Fibroblast of gingiva (primary cell): ENCODE measurements at regions not wholly inside any gene's neighbourhood (a gene's known extent, or its start where the extent isn't known, plus 50 kb on each side); places are given as distances from the start of the nearest gene placed in this dataset.
"Not testable (repeated sequence)": the region's sequence is repeated elsewhere in the genome, so short reads cannot be mapped to it uniquely, and the experiment has no call there.

Experiments used
- DNase-seq: peaks from one replicate; pipeline ENCODE4 v3.0.0-alpha.2; 2011; ENCODE audit warnings: low read depth

DNA sequence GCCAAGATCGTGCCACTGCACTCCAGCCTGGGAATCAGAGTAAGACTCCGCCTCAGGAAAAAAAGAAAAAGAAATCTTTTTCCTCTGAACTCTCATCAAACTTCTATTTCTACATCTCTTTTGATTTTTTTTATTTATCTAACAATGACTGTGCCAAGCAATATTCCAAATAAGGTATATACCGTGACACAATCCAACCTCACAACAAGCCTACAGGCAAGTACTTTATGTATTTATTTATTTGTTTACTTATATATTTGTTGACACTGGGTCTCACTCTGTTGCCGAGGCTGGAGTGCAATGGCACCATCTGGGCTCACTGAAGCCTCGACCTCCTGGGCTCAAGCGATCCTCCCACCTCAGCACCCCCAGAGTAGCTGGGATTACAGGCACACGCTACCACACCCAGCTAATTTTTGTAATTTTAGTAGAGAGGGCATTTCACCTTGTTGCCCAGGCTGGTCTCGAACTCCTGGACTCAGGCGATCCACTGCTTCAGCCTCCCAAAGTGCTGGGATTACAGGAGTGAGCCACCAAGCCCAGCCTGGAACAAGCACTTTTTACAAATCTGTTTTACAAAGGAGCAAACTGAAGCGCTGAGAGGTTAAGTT lies 94.9 kb upstream of the CHD2 start:
- peak; percentile 14 for DNase-seq

DNA sequence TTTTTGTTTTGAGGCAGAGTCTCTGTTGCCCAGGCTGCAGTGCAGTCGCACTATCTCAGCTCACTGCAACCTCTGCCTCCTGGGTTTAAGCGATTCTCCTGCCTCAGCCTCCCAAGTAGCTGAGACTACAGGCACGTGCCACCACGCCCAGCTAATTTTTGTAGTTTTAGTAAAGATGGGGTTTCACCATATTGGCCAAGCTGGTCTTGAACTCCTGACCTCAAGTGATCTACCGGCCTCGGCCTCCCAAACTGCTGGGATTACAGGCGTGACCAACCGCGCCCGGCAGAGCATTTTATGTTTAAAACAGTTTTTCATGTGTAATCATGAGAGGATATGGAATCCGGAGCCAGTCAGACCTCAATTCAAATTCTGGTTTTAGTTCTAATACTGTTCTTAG lies 94.0 kb upstream of the CHD2 start:
- not testable (repeated sequence) for DNase-seq

DNA sequence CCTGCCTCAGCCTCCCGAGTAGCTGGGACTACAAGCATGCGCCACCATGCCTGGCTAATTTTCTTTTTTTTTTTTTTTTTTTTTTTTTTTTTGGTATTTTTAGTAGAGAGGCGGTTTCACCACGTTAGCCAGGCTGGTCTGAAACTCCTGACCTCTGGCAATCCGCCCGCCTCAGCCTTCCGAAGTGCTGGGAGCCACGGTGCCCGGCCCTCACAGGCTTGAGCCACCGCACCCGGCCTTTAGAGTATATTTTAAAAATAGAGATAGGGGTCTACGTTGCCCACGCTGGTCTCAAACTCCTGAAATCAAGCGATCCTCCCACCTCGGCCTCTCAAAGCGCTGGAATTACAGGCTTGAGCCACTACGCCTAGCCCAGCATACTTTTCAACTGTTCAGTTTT lies 93.4 kb upstream of the CHD2 start:
- DNase-seq, result no peak

DNA sequence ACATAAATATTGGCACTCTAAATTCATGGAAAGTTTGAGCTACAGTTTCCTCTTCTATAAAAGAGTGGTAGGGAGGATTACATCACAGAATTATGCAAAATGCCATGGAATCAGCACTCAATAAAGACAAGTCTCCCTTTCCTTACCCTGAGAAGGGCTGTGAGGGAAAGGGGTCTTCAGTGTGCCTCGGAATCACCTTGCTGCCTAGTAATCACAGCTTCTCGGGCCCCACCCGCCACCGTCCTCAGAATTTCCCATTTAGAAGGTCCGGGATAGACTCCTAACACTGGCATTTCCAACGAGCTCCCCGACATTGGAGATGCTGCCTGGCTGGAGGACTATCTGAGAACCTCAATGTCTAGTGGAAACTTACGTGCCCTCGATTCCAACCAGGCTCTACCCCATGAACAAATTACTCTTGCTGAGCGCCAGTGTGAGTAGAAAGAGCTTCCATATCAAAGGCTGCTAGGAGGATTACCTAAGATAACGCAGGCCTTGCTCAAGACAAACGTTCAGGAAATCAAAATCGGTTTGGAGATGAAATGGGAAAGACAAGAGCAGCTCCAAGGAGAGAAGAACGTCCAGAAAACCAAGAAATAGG lies 92.1 kb upstream of the CHD2 start:
- DNase-seq, result no peak

DNA sequence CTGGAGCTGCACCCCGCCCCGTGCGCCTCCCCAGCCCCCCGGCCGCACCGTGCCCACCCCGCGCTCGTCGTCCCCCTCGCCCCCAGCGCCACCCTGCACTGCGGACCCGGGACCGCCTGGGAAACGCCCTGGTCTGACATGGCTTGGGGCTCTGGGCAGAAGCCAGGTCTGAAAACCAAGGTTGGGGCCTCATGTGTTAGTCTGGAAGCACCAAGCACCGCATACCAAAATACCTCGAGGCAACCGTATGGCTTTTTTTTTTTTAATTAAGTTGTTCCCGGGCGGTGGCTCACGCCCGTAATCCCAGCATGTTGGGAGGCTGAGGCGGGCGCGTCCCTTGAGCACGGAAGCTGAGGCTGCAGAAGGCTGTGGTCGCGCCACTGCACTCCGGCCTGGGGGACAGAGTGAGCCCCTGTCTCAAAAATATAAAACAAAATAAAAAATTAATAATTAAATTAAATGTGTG lies 91.5 kb upstream of the CHD2 start:
- DNase-seq, result peak; percentile 58

DNA sequence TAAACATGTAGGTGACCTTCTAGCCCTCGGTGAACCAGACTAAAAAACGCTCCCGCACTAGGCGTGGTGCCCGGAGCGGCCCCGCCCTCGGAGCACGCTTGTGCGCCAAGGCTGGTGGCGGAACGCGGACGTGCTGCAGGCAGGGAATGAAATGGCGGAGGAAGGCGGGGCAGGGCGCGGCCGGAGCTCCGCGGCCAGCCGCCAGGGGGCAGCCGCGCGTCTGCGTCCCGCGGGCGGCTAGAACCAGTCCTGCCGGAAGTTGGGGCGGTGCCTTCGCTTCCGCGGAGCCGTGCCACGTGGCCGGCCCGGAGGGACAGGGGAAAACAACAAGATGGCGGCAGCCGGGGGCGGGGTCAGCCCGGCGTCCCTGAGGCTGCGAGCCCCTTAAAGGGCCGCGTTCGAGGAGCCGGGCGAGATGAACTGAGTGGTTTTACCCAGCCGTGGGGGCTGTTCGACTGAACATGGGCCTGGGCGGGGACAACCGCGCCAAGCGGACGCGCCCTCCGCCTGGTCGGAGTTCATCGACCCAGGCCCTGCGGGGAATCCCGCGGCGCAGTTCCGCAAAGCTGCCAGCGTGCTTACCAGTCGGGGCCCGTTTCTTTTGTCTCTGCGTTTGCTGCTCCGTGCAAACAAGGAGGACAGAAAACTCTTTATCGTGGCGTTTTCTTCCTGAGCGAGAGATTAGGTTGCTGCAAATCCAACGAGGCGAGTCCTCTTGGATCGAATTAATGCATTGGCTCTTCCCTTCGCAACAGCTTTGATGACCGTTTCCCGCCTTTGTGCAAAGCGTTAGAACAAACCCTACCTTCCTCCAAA lies 90.9 kb upstream of the CHD2 start:
- DNase-seq, result peak; percentile 96

DNA sequence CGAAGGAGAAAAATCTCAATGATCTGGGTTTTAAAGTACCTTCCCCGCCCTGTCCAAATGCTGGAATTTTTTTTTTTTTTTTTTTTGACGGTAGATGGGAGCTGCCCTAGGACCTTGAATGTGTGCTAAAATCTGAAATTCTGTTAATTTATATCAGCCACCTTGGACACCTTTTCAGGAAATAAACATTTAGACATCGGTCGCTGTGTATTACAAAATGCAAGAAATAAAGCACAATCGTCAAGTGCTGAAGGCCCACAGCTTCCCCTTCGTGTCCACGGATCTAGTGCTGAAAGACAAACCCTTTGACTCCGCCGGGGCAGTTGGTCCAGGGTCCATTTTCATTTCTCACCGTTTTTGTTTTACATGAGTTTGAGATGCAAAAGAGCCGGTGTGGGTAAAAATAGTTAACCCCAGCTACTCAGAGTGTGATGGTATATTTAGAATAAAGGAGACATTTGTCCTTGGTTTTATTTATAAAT lies 90.2 kb upstream of the CHD2 start:
- peak; percentile 48 for DNase-seq

DNA sequence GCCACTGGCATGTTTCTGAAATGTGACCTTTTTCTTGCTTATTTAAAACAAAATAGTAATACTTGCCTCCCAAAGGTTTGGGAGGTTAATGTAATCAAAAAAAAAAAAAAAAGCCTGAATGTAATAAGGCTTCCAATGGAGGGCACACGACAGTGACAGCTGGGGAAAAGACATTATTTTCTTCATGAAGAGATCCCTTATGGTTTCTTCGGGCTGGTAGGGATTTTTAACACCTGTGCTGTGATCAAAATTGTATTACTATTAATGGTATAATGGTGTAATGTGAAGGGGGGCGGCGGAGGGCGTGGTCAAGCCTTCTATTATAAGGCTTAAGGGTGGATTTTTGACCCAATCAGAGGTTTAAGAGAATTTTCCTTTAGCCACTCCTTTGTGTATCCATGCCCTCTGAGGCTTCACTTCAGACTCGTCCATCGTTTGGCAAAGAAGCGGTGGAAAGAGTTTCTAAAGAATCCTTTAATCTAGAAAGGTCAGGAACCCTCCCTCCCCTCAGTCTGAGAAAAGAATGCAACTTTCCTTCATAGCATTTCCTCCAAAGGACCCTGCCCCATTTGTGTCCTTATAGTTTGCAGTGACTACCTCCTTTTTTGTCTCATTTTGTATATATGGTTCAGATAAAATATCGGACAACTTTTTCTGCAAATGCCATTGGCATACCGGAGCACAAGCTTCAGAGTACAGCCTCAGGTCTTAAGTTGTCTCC lies 89.5 kb upstream of the CHD2 start:
- DNase-seq, result peak; percentile 69

DNA sequence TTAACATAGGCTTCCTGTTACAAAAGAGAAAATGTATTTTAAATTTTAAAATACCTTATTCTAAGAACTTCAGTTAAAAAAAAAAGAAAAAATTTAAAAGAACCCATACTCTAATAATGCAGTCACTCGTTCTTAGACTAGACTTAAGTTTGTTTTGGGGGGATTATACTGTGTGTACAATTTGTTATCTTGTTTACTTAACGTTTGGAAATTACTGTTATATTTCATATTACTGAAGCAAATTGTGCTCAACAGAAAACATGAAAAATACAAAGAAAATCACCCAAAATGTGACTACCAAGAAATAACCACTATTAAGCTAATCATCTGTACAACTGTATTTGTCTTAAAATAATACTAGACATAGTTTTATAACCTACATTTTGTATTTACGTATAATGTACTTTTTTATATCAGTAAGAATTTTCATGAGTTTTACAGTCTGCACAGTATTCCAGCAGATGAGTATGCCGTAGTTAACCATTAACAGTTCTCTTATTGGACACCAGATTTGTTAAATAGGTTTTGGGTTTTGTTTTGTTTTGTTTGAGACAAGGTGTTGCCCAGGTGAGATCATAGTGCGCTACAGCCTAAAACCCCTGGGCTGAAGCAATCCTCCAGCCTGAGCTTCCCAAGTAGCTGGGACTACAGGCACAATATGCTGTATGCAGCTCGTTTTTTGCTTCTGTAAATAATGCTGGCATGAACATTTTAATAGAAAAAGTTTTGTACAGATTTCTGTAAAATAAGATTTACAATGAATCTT lies 88.8 kb upstream of the CHD2 start:
- no peak for DNase-seq

DNA sequence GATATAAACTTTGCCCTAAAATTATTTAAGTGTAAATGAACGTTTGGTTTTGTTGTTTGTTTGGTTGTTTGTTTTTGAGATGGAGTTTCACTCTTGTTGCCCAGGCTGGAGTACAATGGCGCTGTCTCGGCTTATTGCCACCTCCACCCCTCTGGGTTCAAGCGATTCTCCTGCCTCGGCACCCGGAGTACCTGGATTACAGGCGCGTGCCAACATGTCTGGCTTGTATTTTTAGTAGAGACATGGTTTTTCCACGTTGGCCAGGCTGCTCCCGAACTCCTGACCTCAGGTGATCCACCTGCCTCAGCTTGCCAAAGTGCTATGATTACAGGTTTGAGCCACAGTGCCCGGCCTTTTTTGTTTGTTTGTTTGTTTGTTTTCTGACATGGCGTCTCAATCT lies 87.9 kb upstream of the CHD2 start:
- no peak for DNase-seq

DNA sequence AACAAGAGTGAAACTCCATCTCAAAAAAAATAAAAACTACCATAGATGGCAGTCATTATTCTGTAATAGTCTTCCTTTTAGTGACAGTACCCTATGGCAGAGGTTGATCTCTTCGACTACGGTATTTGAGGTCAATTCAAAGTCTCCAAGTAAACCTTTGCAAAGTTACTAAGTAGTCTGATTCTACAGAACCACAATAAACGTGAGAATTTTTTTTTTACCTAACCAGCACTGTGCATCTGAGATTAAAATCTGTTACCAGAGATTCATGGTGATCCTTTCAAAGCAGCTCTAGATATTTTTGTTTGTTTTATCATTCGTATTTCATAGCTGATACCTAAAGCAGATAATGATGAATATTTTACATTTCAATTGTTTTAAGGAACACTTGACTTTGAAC lies 86.6 kb upstream of the CHD2 start:
- no peak for DNase-seq

DNA sequence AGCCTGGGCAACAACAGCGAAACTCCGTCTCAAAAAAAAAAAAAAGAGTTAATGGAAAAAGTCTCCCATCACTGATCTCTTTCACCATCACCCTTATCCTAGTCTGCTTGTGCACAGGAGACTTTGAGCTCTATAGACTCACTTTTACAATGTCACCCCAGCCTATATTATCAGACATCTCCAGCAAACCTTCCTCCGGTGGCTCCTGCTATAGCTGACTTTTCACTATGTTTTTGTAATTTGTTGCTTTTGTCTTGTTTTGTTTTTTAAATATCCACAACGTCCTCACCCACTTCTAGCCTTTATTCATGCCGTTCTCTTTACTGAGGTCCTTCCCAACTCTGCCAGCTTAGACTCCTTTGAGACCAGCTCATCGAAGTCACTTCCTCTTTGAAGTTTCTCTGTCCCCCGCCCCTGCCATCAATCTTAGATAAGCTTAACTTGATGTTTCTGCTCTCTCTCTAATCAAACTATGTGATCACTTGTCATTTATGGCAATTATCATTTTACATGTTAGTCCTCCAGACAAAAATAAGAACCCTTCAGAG lies 82.7 kb upstream of the CHD2 start:
- no peak for DNase-seq

DNA sequence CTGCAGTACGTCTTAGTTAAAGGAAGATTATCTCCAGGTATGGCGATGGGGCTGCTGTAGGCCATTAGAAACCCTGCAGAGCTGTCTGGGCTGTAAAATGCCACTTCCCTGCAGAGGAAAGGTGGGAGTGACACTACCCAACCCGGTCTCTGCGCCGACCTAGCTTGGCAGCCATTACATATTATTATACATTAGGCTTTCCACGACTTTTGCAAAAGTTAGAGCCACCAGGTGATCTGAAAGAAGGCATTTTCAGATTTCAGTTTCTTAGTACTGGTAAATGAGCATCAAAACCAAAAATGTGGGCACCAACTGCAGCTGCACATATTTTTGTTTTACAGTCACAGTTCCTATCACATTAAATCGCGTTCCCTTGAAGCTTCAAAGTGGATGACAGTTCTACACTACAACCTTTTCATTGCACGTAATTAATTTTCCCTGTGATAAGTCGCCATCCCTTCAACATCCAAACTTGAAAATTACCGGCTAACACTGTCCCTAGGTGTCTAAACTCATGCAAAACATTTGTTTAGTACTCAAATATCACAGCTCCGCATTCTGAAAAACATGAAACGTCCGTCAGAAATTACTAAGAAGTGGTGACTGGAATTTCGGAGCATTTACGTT lies 81.4 kb upstream of the CHD2 start:
- no peak for DNase-seq

DNA sequence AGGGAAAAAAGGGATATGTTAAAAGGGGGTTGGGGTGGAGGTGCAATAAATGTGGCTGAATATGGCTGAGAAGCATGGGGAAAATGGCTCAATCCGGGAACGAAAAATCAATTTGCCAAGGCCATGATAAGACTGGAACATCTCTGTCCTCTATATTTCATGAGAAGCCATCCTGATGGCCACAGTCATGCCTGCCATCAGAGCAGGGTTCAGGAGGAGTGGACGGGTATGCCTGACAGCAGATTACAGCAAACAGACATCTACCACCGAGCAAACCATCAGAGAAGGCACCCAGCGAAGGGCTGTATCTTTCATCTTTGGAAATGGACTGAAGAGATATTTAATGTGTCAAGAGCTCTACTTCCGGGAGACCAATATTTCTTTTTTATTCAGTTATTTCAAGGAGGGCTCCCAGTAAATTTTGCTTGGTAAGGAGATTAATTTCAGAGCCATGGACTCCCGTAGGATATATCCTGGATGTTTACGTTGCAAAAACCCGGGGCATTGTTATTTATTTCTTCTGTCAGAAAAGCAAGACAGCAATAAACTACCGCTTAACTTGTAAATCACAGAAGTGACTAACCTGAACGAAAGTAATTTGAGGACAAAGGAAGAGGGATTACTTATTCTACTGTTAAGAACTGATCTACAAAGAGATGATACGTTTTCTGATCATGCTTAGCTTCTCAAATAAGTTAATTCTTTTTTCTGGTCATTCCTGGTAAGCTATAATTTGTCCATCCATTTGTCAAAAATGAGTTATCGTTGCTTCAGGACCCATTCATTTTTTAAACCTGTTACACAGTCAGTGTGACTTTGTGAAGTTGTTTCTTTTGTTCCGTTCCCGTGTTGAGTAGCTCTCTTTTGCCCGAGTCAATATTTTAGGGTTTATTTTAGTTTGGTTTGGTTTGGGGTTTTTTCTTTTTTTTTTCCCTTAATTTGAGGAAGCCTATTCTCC lies 80.6 kb upstream of the CHD2 start:
- DNase-seq, result no peak

DNA sequence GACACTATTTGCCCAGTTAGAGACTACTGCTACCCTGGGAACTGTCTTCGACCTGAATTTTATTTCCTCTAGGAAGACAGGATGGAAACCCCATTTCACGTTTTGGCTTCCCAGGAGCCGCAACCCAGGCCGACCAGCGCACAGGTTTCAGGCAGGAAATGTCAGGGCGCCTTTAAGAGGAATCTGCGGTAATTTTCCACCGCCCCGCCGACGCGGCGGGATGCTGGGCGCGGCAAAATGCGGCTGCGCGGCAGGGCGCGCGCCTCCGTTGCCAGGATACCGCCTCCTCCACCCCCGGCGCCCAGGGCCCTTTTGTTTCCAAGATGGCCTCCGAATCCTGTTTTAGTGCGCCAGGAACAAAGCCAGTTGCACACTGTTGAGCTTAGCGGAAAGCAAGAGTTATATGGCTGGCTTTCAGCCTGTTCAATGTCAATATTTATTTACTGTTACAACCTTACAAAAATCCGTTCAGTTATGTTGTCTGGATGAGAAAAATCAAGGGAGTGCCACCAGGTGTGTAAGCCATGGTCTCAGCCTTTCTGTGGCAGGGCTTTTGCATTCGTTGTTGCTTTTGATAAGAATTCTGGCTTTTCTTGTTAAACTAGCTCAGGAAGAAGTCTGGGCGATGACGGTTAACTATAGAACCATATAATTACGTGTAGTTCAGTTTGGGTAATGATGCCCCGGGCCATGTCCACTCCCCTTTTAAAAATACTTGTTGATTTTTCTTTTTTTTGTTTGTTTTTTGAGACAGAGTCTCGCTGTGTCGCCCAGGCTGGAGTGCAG lies 79.7 kb upstream of the CHD2 start:
- DNase-seq, result peak; percentile 86

DNA sequence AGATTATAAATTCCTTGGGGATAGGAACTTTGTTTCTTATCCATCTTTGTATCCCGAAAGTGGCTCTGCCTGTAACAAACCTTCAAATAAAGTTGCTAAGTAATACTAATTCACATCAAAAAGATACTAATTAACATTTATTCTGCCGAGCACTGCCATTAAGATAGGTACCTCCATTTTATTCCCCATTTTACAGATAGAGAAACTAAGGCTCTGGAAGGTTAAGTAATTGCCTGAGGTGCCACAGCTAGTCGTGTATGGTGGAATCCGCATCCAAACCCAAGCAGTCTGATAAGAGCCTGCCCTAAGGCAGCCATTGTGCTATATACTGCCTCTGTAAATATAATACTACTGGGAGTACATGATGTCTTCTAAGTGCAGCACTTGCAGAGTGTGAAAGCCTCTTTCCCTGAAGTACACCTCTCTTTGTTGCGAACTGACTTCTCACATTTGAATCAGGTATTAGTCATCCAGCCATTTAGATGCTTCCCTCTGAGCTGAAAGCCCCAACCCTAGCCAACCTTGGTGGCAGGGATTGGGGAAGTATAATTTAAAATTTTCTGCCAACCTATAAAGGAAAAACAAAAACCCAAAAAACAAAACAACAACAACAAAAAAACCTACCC lies 78.5 kb upstream of the CHD2 start:
- no peak for DNase-seq

DNA sequence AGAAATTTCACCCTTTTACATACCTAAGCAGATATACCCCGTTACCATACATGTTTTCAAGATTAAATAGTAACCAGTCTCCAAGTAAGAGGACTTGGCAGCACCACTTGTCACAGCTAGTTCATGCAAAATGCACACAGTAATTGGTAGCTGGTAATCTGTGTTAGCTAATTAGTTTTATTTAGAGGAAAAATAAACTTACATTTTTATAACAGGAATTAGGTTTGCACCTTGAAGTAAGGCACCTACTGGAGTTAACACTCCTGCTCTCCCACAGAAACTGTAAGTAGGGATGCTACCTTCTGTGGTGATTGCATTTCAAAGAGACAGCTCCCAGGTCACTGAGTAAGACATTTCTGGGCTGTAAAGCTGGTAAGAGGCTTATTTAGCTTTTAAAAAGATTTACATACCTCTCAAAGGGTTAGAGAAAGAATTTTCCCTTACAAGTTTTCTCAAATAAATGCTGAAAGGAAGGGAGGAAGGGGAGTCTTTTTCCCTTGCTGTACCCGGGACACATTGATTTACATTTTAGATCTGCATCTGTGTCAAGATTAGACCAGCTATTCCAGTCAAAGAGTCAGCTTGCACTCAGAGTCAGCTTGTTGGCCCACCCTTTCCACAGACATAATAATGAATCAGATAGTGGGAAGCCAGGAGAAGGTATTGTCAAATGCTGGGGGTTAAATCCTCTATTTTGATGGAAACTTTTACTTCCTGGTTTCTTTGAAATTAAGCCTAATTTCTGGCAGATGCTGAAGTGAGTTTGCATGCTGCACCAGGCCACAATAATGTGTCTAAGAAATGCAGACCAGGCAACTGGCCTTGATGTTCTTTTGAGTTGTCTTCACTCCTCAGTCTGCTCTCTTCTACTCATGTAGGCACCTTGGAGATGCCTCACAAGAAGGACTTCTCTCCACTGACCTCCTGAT lies 77.6 kb upstream of the CHD2 start:
- no peak for DNase-seq
